ENCODE measurements at regions not wholly inside any gene's neighbourhood (a gene's known extent, or its start where the extent isn't known, plus 50 kb on each side); places are given as distances from the start of the nearest gene placed in this dataset.

DNA sequence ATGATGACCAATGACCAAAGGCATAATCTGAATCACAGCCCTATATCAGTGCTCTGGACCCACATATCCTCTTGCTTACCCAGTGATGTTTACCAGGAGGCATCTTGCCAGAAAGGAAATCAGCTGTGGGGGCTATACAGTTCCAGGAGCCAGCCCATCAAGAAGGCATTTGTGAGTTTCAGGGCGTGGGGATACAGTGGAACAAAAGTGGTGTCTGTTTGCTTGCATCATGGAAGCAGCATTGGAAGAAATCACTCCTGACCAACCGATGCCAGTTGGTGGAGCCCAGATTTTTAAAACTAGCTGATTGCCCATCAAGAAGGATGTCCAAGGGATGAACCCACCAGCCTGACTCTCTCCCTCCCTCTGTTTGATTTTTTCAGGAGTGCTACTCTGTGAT lies 106.5 kb upstream of the EGFLAM start:
- no peaks in the 10 kb centered on the region for H3K9me3 ChIP-seq
- H3K4me3 ChIP-seq = no peak overlapping the region
- no peak for TF ChIP-seq CTCF (IDR thresholded peaks at IDR 0.05)
- intact Hi-C loops (cut with DNase I) = no loop called here
- no peak overlapping the region for H3K27ac ChIP-seq
- H3K27me3 ChIP-seq (ENCODE audit: low read depth) = no peaks in the 10 kb centered on the region
- H3K36me3 ChIP-seq = no peaks in the 10 kb centered on the region
- no peaks in the 10 kb centered on the region for H3K4me1 ChIP-seq
- DNase-seq (no peak), ATAC-seq (no peak)

- no peak overlapping the region for H3K4me3 ChIP-seq
- no peak for TF ChIP-seq CTCF (IDR thresholded peaks at IDR 0.05)
- H3K27me3 ChIP-seq (ENCODE audit: low read depth) = no peaks in the 10 kb centered on the region
- no peak overlapping the region for H3K27ac ChIP-seq
- H3K9me3 ChIP-seq = no peaks in the 10 kb centered on the region
- intact Hi-C loops (cut with DNase I) = no loop called here
- H3K4me1 ChIP-seq = no peaks in the 10 kb centered on the region
- DNase-seq (no peak), ATAC-seq (no peak)
- no peaks in the 10 kb centered on the region for H3K36me3 ChIP-seq
These were observed 108.6 kb upstream of the EGFLAM start for GRCh38 chr5:38149815-38150195.

- no peak overlapping the region for H3K4me3 ChIP-seq
- H3K4me1 ChIP-seq = no peaks in the 10 kb centered on the region
- no peaks in the 10 kb centered on the region for H3K27me3 ChIP-seq (ENCODE audit: low read depth)
- intact Hi-C loops (cut with DNase I) = no loop called here
- H3K27ac ChIP-seq = no peak overlapping the region
- no peaks in the 10 kb centered on the region for H3K9me3 ChIP-seq
- no peak for TF ChIP-seq CTCF (IDR thresholded peaks at IDR 0.05)
- no peak for DNase-seq
- no peaks in the 10 kb centered on the region for H3K36me3 ChIP-seq
- no peak for ATAC-seq
These were observed 110.2 kb upstream of the EGFLAM start for GRCh38 chr5:38148021-38148625.

GRCh38 chr5:38143384-38143783 lies 115.0 kb upstream of the EGFLAM start:
- H3K36me3 ChIP-seq = no peaks in the 10 kb centered on the region
- H3K9me3 ChIP-seq = no peaks in the 10 kb centered on the region
- H3K4me3 ChIP-seq = no peak overlapping the region
- no peaks in the 10 kb centered on the region for H3K4me1 ChIP-seq
- H3K27me3 ChIP-seq (ENCODE audit: low read depth) = no peaks in the 10 kb centered on the region
- intact Hi-C loops (cut with DNase I) = no loop called here
- H3K27ac ChIP-seq = no peak overlapping the region
- ATAC-seq = no peak
- no peak for TF ChIP-seq CTCF (IDR thresholded peaks at IDR 0.05)
- no peak for DNase-seq

- intact Hi-C loops (cut with DNase I) = no loop called here
- Histone ChIP-seq H3K27me3 (ENCODE audit: low read depth) (no peaks in the 10 kb centered on the region), H3K4me1 (no peaks in the 10 kb centered on the region), H3K27ac (no peak overlapping the region), H3K4me3 (no peak overlapping the region), H3K36me3 (no peaks in the 10 kb centered on the region), H3K9me3 (no peaks in the 10 kb centered on the region)
- no peak for TF ChIP-seq CTCF (IDR thresholded peaks at IDR 0.05)
- DNase-seq (no peak), ATAC-seq (no peak)
These were observed 116.7 kb upstream of the EGFLAM start for GRCh38 chr5:38141665-38142064.

- no peaks in the 10 kb centered on the region for H3K36me3 ChIP-seq
- no peak overlapping the region for H3K27ac ChIP-seq
- DNase-seq (no peak), ATAC-seq (no peak)
- no peak for TF ChIP-seq CTCF (IDR thresholded peaks at IDR 0.05)
- H3K4me1 ChIP-seq = no peaks in the 10 kb centered on the region
- intact Hi-C loops (cut with DNase I) = no loop called here
- H3K27me3 ChIP-seq (ENCODE audit: low read depth) = no peaks in the 10 kb centered on the region
- H3K9me3 ChIP-seq = no peaks in the 10 kb centered on the region
- no peak overlapping the region for H3K4me3 ChIP-seq
These were observed 119.8 kb upstream of the EGFLAM start for GRCh38 chr5:38138574-38138973.
